MCF 10A (cell line): ENCODE measurements at regions not wholly inside any gene's neighbourhood (a gene's known extent, or its start where the extent isn't known, plus 50 kb on each side); places are given as distances from the start of the nearest gene placed in this dataset.

Experiments used
- BruUV-seq: library from RNA; stranded (reverse); fragments of 400-500 nt; replicated peaks from 2 replicates; lab custom pipeline; 2021; lab: Mats Ljungman, UMichigan
- CTCF ChIA-PET: fragments of 300-600 bp; sonication (Branson Sonifier 250); formaldehyde crosslinking; extraction: SDS; loops from one replicate; lab custom pipeline; 2021; ENCODE audit warnings: antibody characterized with exemption, inconsistent platforms; lab: Yijun Ruan, JAX
- POLR2A ChIA-PET: fragments of 300-600, 350-650 bp; sonication (Branson Sonifier 250); formaldehyde crosslinking; extraction: SDS; loops from one replicate; lab custom pipeline; 2020; ENCODE audit warnings: antibody characterized with exemption, inconsistent platforms; lab: Yijun Ruan, JAX
- DNase-seq: peaks from one replicate; pipeline ENCODE4 v3.0.0-alpha.2; 2018; ENCODE audit not compliant: unreplicated experiment
- H3K27ac Mint-ChIP-seq: one replicate; pipeline ENCODE4 v1.8.0; 2022; ENCODE audit warnings: mild to moderate bottlenecking, low read depth, mixed read lengths; ENCODE audit not compliant: unreplicated experiment
- H3K27me3 Mint-ChIP-seq: one replicate; pipeline ENCODE4 v1.8.0; 2022; ENCODE audit warnings: mixed read lengths; ENCODE audit not compliant: insufficient read depth, unreplicated experiment
- H3K36me3 Mint-ChIP-seq: one replicate; pipeline ENCODE4 v1.8.0; 2022; ENCODE audit warnings: mild to moderate bottlenecking, moderate library complexity, mixed read lengths; ENCODE audit not compliant: insufficient read depth, unreplicated experiment
- H3K4me1 Mint-ChIP-seq: one replicate; pipeline ENCODE4 v1.8.0; 2022; ENCODE audit warnings: mixed read lengths; ENCODE audit not compliant: insufficient read depth, unreplicated experiment
- H3K4me3 Mint-ChIP-seq: one replicate; pipeline ENCODE4 v1.8.0; 2022; ENCODE audit warnings: mild to moderate bottlenecking, moderate library complexity, mixed read lengths; ENCODE audit not compliant: unreplicated experiment
- H3K9me3 Mint-ChIP-seq: one replicate; pipeline ENCODE4 v1.8.0; 2022; ENCODE audit warnings: mixed read lengths; ENCODE audit not compliant: unreplicated experiment
- intact Hi-C: fragments of 100-400 bp; cut with micrococcal nuclease; formaldehyde crosslinking; loops from 2 replicates; pipeline ENCODE4 v1.14.1; 2022
- TF ChIP-seq, protein P1 (sequence below): fragments of 200-600 bp; IDR thresholded peaks from one replicate; pipeline ENCODE4 v1.8.0; 2022; ENCODE audit warnings: antibody characterized with exemption, mild to moderate bottlenecking; ENCODE audit not compliant: unreplicated experiment

DNA sequence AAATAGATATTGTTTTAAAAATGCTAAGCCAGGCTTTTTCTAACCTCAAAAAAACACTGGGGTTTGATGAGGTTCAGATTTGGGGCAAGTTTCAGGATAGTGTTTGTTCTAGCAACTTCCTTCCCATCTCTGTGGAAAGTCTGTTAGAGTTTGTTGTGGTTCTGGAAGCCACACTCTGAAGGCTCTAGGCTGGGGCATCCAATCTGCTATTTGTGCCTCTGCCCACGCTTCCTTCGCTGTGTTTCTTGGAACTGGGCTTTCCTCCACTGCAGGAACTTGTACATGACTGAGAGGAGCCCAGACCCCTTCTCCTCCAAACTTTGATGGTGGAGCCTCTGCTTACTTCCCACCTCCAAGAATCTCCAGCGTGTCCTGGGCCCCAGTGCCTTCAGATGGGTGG is 108.5 kb upstream of the SLC25A13 start:
- Mint-ChIP-seq H3K27ac (no peak overlapping the region), H3K4me3 (no peak overlapping the region), H3K27me3 (peaks cover 41% of the 10 kb centered on the region), H3K9me3 (peaks cover 7% of the 10 kb centered on the region), H3K4me1 (peaks cover 11% of the 10 kb centered on the region), H3K36me3 (no peaks in the 10 kb centered on the region)
- intact Hi-C loops: no loop called here
- TF ChIP-seq, protein P1, sequence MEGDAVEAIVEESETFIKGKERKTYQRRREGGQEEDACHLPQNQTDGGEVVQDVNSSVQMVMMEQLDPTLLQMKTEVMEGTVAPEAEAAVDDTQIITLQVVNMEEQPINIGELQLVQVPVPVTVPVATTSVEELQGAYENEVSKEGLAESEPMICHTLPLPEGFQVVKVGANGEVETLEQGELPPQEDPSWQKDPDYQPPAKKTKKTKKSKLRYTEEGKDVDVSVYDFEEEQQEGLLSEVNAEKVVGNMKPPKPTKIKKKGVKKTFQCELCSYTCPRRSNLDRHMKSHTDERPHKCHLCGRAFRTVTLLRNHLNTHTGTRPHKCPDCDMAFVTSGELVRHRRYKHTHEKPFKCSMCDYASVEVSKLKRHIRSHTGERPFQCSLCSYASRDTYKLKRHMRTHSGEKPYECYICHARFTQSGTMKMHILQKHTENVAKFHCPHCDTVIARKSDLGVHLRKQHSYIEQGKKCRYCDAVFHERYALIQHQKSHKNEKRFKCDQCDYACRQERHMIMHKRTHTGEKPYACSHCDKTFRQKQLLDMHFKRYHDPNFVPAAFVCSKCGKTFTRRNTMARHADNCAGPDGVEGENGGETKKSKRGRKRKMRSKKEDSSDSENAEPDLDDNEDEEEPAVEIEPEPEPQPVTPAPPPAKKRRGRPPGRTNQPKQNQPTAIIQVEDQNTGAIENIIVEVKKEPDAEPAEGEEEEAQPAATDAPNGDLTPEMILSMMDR: no peak
- POLR2A ChIA-PET: no interaction called here
- CTCF ChIA-PET: no interaction called here
- DNase-seq: no peak
- BruUV-seq: no TSS peak

DNA sequence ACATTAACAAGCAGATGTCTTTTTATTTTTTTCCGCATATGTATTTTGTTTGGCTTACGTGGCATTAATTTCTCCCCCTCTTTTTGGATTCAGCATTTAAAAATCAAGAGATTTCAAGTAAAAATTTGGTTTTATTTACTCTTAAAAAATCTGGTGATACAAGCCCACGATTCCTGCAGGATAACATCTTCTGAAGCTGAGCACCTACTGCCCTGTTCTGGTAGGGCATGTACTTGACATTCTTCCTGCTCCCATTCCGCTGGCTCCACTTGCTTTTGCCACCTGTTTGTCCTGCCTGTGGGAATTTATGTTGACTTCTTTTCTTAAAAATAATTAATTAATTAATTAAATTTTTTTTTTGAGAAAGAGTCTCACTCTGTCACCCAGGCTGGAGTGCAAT is 105.2 kb upstream of the SLC25A13 start:
- TF ChIP-seq, protein P1: no peak
- Mint-ChIP-seq H3K27me3 (peaks cover 30% of the 10 kb centered on the region), H3K9me3 (no peaks in the 10 kb centered on the region), H3K4me1 (peaks cover 11% of the 10 kb centered on the region), H3K4me3 (no peak overlapping the region), H3K27ac (no peak overlapping the region), H3K36me3 (no peaks in the 10 kb centered on the region)
- DNase-seq: no peak
- CTCF ChIA-PET: interaction anchor here (0.5 to 2.0 kb wide), 3 partner anchors 12 to 602 kb away, joined by 3 to 8 read pairs (median 3); no protein-coding TSS in a partner anchor
- intact Hi-C loops: no loop called here
- POLR2A ChIA-PET: no interaction called here
- no TSS peak for BruUV-seq

DNA sequence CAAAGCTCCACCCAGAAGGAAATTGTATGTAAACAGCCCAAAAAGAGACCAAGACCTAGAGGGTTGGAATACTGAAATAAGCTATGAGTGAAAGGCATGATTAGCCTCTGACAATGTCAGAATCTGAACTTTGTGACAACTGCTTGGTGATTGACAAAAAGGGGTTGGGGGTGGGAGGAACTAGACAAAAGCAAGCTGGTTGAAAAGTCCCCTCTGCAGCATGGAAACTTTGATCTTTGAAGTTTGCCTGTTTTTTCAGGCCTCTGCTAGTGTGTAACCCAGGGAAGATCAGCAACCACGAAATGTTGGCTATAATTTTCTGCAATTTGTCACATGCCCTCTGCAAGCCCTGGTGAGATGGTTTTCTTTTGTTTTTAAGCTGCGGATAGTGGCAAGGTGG is 104.8 kb upstream of the SLC25A13 start:
- TF ChIP-seq, protein P1: no peak
- no peak overlapping the region for H3K27ac Mint-ChIP-seq

DNA sequence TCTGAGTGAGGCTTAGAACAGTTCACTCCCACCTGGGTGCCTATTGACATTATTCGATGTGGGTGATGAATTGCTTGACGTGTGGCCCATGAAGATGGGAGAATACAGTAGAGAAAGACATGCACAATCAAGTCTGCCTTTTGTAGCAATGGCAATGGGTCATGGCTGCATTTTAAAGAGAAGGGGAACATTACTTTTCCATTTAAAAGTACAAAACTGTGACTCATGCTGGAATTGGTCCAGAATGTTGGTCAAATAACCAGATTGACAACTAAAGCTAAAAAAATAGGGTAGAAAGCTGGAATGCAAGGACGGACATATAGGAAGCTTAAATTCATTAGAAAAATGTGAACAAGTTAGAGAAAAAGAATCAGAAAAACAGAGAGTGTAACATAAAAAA is 104.1 kb upstream of the SLC25A13 start:
- H3K27me3 Mint-ChIP-seq: peaks cover 34% of the 10 kb centered on the region
- ChIA-PET POLR2A (interaction anchor here (0.9 kb wide), 1 partner anchor 12 kb away, joined by 4 read pairs; no protein-coding TSS in a partner anchor), CTCF (no interaction called here)
- intact Hi-C loops: no loop called here
- H3K36me3 Mint-ChIP-seq: no peaks in the 10 kb centered on the region
- H3K27ac Mint-ChIP-seq: peak overlapping the region; percentile 17
- no TSS peak for BruUV-seq
- TF ChIP-seq, protein P1: no peak
- DNase-seq: peak; percentile 54
- no peak overlapping the region for H3K4me3 Mint-ChIP-seq
- no peaks in the 10 kb centered on the region for H3K9me3 Mint-ChIP-seq
- peaks cover 11% of the 10 kb centered on the region for H3K4me1 Mint-ChIP-seq

More for the DNA sequence above, 104.8 kb upstream of the SLC25A13 start:
- no TSS peak for BruUV-seq
- no peak overlapping the region for H3K4me3 Mint-ChIP-seq
- no peaks in the 10 kb centered on the region for H3K9me3 Mint-ChIP-seq
- H3K4me1 Mint-ChIP-seq: peaks cover 11% of the 10 kb centered on the region
- no peak for DNase-seq
- ChIA-PET POLR2A (interaction anchor here (0.9 kb wide), 1 partner anchor 13 kb away, joined by 4 read pairs; no protein-coding TSS in a partner anchor), CTCF (interaction anchor here (0.5 to 2.0 kb wide), 3 partner anchors 12 to 602 kb away, joined by 3 to 8 read pairs (median 3); no protein-coding TSS in a partner anchor)
- intact Hi-C loops: no loop called here
- peaks cover 30% of the 10 kb centered on the region for H3K27me3 Mint-ChIP-seq
- H3K36me3 Mint-ChIP-seq: no peaks in the 10 kb centered on the region
